GM19397 (cell line): ENCODE measurements at regions not wholly inside any gene's neighbourhood (a gene's known extent, or its start where the extent isn't known, plus 50 kb on each side); places are given as distances from the start of the nearest gene placed in this dataset.
A peak's percentile ranks its signal among the peaks of the same experiment; 100 is the strongest.
"Not testable (repeated sequence)": the region's sequence is repeated elsewhere in the genome, so short reads cannot be mapped to it uniquely, and the experiment has no call there.

Experiments used
- ATAC-seq: cut with Tn5 transposase; IDR thresholded peaks from one replicate; pipeline ENCODE4 v1.9.1; 2021; ENCODE audit warnings: mild to moderate bottlenecking, moderate library complexity; ENCODE audit not compliant: unreplicated experiment

GRCh38 chr2:101645886-101646285 lies 51.6 kb upstream of the MAP4K4 start:
- ATAC-seq, result not testable (repeated sequence)

- ATAC-seq, result no peak
Measured at GRCh38 chr2:101644842-101645383, 52.6 kb upstream of the MAP4K4 start.

GRCh38 chr2:101643004-101643524 lies 54.4 kb upstream of the MAP4K4 start:
- ATAC-seq, result no peak

GRCh38 chr2:101638817-101639605 lies 58.5 kb upstream of the MAP4K4 start:
- no peak for ATAC-seq

GRCh38 chr2:101638181-101638711 lies 59.3 kb upstream of the MAP4K4 start:
- ATAC-seq, result no peak

DNA sequence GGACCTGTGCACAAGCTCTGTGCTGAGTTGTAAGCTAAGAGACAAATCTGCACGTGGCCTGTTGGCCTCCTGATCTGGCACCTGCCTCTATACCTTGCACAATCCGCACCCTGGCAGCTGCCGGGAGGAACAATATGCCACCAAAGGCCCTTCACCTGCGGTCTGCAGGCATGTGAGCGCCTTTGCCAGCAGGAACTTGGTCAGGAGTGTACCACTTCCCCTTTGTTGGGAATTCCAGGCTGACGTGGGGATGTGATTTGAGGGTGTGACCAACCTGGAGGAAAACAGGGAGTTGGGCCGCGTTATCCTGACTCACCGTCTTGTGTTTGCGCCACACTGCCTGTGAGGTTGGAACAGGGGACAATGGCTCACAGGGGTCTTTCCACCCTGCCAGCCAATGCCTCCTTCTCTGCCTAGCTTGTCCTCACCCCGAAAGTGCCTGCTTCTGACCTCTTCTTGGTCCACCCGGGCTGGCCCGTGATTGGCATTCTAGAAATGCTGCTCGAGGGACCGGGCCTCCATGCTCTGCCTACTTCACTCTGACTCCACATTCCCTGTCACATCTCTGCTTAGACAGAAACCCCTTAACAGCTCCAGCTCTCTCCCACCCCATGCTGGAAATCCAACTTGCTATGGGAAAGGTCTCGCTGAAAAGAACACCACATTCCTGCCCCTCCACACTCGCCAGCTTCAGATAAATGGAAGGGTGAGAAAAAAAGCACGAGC lies 67.1 kb upstream of the MAP4K4 start:
- no peak for ATAC-seq

- ATAC-seq, result no peak
Measured at GRCh38 chr2:101628030-101628392, 69.5 kb upstream of the MAP4K4 start.

DNA sequence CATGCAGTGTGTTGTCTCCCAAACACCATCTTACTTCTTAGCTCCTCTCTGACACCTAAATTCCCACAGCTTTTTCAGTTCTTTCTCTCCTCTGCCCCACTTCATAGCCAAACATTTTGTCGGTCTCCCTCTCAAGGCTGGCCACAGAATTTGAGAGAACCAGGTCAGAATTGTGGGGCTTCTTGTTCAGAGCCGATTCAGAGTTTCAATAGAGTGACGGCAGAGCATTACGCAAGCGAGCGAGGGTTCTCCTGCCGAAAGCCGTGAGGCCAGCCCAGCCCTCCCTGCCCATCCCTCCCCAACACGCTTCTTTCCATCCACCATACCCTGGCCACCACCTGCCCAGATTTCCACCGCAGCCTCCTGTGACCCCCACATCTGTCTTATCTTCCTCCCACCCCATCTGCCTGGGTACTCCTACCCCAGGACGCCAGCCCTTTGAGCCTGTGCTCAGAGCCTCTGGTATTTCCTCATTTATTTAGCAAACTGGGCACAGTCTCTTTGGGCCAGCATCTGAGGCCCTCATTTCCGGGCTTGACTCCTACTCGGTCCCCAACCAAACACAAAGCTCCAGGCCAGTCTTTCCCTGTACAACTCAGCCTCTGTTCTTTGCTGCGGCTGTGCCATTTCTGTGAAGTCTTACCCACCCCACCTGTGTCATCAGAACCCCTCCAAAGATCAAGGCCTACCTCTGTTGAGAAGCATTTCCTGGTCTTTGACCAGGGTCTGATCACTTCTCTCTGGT lies 70.0 kb upstream of the MAP4K4 start:
- no peak for ATAC-seq

DNA sequence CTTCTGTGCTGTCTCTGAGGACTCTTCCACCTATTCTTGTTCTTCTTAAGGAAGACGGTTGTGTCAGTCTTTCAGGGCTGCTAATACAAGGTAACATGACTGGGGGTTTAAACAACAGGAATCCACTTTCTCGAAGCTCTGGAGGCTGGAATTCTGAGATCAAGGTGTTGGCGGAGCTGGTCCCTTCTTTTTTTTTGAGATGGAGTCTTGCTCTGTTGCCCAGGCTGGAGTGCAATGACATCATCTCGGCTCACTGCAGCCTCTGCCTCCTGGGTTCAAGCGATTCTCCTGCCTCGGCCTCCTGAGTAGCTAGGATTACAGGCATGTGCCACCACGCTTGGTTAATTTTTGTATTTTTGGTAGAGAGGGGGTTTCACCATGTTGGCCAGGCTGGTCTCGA lies 71.7 kb upstream of the MAP4K4 start:
- not testable (repeated sequence) for ATAC-seq

- no peak for ATAC-seq
Measured at GRCh38 chr2:101625387-101625786, 72.1 kb upstream of the MAP4K4 start.

DNA sequence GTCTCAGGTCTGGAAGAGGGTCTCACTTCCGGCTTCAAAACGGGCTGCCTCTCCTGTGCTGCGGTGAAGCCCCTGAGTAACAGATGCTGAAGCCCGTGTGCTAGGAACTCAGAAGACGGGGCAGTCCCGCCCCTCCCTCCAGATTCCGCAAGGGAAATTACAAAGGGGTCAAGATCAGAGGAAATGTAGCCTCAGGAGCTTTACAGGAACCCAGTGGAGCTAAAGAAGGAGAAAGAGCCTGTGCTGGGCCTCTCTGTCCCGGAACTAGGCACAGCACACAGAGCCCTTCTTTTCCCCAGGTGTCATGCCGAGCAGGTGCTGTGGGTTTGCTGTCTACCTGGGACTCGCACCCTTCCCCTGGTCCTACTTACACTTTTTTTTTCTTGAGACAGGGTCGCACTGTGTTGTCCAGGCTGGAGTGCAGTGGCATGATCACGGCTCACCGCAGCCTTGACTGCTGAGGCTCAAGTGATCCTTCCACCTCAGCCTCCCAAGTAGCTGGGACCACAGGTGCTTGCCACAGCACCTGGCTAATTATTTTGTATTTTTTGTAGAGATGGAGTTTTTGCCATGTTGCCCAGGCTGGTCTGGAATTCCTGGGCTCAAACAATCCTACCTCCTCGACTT lies 72.7 kb upstream of the MAP4K4 start:
- ATAC-seq, result no peak

GRCh38 chr2:101623031-101623521 lies 74.4 kb upstream of the MAP4K4 start:
- ATAC-seq, result peak; percentile 58

DNA sequence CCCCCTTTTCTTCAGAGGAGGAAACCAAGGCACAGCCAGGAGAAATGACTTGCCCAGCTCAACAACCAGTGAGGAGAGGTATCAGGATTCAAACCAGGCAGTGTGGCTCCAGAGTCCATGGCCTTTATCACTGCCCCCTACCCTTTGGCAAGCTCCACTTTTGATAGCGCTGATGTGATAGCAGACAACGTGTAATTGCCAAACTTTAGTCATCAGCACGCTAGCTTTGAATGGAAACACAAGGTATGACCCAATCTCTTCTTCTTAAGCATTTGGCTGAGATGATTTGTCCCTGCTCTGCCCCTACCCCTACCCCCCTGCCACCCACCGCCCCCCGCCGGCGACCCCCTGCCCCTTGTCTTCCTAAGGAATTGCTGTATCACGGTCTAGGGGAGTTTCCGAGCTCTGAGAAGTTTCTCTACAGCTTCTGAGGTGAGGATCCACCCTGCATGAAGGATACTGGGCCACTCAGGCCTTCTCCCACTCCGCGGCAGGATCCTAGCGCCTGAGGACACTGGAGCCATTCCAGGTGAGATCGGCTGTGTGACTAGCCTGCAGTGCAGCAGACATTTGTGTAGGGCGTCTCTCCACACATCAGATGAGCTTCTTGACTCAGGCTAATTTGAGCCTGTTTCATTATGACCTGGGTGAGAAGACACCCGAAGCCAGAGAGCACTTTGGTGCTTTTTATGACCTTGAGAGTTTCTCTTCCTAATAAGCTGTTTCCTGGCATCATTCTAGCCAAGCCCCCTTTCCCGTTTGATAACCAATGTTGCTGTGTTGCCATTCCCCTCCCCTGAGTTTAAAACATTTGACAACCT lies 75.1 kb upstream of the MAP4K4 start:
- peak; percentile 74 for ATAC-seq

DNA sequence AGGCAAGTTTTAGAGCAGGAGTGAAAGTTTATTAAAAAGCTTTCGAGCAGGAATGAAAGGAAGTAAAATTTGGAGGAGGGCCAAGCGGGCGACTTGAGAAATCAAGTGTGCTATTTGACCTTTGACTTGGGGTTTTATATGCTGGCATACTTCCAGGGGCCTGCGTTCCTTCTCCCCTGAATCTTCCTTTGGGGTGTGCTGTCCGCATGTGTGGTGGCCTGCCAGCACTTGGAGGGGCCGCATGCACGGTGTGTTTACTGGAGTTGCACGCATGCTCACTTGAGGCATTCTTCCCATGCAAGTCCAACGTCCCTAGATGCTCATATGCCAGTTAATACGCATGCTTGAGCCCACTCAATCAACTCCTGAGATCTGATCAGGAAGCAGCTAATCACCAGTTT lies 78.3 kb upstream of the MAP4K4 start:
- no peak for ATAC-seq

DNA sequence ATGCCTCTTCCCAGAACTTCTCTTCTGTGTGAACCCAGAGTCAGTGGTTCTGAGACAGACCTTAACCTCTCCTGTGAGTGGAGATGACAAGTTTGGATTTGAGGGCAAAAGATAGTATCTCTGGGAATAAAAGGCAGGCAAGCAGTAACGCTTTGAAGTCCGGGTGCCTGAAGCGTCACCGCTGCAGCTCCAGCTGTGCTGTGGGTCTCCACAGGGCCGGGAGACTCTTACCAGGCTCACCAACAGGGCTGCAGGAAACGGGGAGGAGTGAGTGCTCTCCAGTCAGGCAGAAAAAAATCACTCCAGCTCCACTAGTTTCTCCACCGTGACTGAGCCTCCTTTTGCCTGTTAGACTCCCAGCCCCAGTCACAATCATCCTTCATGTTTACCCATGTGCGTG lies 79.7 kb upstream of the MAP4K4 start:
- no peak for ATAC-seq

DNA sequence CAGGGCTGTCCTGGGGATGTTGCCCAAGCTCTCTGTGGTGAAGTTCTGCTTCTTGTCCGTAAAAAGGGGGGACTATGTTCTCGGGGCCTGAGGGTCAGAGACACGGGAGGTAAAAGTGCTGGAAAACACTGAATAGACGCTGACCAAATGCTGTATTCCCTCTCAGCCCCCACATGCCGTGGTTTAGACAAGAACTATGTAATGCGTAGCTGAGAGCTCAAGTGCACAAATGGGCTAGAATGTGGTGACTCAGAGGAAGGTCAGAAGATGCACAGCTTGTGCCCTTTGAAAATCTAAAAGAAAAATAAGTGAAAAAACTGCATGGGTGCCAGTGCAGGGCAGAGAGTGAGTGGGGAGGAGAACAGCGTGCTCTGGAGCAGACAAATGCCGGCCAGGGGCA lies 80.3 kb upstream of the MAP4K4 start:
- no peak for ATAC-seq

DNA sequence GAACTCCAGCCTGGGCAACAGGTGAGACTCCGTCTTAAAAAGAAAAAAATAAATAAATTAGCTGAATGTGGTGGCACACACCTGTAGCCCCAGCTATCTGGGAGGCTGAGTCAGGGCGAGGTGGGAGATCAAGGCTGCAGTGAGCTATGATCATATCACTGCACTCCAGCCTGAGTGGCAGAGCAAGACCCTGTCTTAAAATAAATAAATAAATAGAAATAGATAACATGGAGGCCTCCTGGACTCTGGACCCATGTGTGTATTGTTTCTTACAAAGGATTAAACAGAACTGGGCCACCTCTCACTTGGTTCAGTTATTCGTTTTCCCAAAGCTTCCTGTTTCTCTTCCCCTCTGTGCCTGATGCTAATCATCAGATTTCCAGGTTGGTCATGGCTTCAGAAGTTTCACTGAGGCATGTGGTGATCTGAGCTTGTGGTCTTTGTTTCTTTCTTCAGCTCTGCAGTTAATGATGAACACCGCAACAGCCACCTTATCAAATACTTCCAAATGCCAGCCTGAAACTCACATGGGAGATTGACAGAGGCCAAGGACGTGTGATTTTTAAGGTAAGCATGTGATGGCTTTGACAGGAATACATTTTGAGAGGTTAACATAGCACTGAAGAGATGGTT lies 83.3 kb upstream of the MAP4K4 start:
- no peak for ATAC-seq

GRCh38 chr2:101613056-101613704 lies 84.3 kb upstream of the MAP4K4 start:
- no peak for ATAC-seq

- no peak for ATAC-seq
Measured at GRCh38 chr2:101612019-101612418, 85.5 kb upstream of the MAP4K4 start.
